ENCODE measurements at regions not wholly inside any gene's neighbourhood (a gene's known extent, or its start where the extent isn't known, plus 50 kb on each side); places are given as distances from the start of the nearest gene placed in this dataset.

DNA sequence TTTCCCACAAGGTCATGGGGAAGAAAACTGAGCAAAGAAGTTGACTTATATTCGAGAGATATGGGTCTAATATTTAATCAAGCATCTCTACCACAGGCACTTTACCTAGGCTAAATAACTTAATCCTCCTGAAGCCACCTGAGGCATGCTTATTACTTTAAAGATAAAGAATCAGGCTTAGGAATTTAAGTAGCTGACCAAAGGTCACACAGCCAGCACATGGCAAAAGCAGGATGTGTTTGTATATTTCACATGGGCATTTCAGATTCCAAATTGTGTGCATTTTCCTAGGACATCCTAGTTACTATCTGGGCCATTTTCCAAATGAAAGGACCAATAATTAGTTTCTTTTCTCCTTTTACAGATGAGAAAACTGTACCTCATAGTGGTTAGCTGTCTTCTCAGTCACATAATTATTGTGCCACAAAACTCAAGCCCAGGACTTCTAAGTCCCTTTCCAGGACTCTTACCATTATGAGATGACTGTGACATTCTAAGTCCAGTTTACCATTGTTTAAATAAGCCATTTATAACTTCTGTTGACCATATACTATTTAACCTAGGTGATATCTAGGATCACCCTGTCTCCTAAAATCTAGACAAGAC, 112.1 kb upstream of the ZC3H12C start:
- TF ChIP-seq EP300 (IDR thresholded peaks at IDR 0.05; ENCODE audit: borderline replicate concordance) (no peak), RAD21 (IDR thresholded peaks at IDR 0.05; ENCODE audit: low read depth) (no peak), NFIC (IDR thresholded peaks at IDR 0.05) (no peak), CREB1 (IDR thresholded peaks at IDR 0.05; ENCODE audit: low read depth) (no peak), TEAD4 (IDR thresholded peaks at IDR 0.05) (no peak), USF1 (IDR thresholded peaks at IDR 0.05) (no peak), MAX (IDR thresholded peaks at IDR 0.05) (no peak), CEBPB (IDR thresholded peaks at IDR 0.05) (no peak), YY1 (IDR thresholded peaks at IDR 0.05; ENCODE audit: low read depth) (no peak), FOXM1 (IDR thresholded peaks at IDR 0.05; ENCODE audit: borderline replicate concordance, low read depth) (no peak), REST (IDR thresholded peaks at IDR 0.05; ENCODE audit: low read depth) (no peak), TAF1 (IDR thresholded peaks at IDR 0.05; ENCODE audit: low read depth) (no peak), EGR1 (IDR thresholded peaks at IDR 0.05) (no peak), ZBTB7A (IDR thresholded peaks at IDR 0.05; ENCODE audit: low read depth) (no peak), TCF12 (IDR thresholded peaks at IDR 0.05; ENCODE audit: low read depth) (no peak)

DNA sequence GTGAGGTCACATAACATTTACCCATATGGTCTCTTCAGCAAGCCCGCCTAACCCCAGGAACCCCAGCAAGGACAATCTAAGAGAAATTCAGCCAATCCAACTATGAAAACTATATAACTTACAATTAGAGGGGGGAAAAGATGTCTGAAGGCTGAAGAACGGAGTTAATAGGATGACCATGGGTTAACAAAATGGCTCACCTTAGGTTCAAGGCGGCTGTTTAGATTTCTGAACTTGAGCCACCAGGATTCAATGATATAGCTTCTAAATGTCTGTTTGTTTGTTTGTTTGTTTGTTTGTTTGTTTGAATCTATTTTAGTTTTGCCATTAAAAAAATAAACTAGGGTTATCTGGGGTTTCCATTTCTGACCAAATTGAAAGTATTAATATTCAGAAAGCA, 109.8 kb upstream of the ZC3H12C start:
- TF ChIP-seq TCF12 (IDR thresholded peaks at IDR 0.05; ENCODE audit: low read depth) (no peak), RAD21 (IDR thresholded peaks at IDR 0.05; ENCODE audit: low read depth) (no peak), USF1 (IDR thresholded peaks at IDR 0.05) (no peak), NFIC (IDR thresholded peaks at IDR 0.05) (no peak), EP300 (IDR thresholded peaks at IDR 0.05; ENCODE audit: borderline replicate concordance) (no peak), EGR1 (IDR thresholded peaks at IDR 0.05) (no peak), TEAD4 (IDR thresholded peaks at IDR 0.05) (no peak), REST (IDR thresholded peaks at IDR 0.05; ENCODE audit: low read depth) (no peak), CEBPB (IDR thresholded peaks at IDR 0.05) (no peak), TAF1 (IDR thresholded peaks at IDR 0.05; ENCODE audit: low read depth) (no peak), YY1 (IDR thresholded peaks at IDR 0.05; ENCODE audit: low read depth) (no peak), CREB1 (IDR thresholded peaks at IDR 0.05; ENCODE audit: low read depth) (no peak), FOXM1 (IDR thresholded peaks at IDR 0.05; ENCODE audit: borderline replicate concordance, low read depth) (no peak), ZBTB7A (IDR thresholded peaks at IDR 0.05; ENCODE audit: low read depth) (no peak), MAX (IDR thresholded peaks at IDR 0.05) (no peak)

GRCh38 chr11:109984634-109985289, 108.4 kb upstream of the ZC3H12C start:
- TF ChIP-seq NFIC (IDR thresholded peaks at IDR 0.05) (no peak), RAD21 (IDR thresholded peaks at IDR 0.05; ENCODE audit: low read depth) (no peak), USF1 (IDR thresholded peaks at IDR 0.05) (no peak), CEBPB (IDR thresholded peaks at IDR 0.05) (no peak), TEAD4 (IDR thresholded peaks at IDR 0.05) (no peak), FOXM1 (IDR thresholded peaks at IDR 0.05; ENCODE audit: borderline replicate concordance, low read depth) (no peak), TAF1 (IDR thresholded peaks at IDR 0.05; ENCODE audit: low read depth) (no peak), CREB1 (IDR thresholded peaks at IDR 0.05; ENCODE audit: low read depth) (no peak)

GRCh38 chr11:109986488-109986887, 106.7 kb upstream of the ZC3H12C start:
- no peak for TF ChIP-seq MAX (IDR thresholded peaks at IDR 0.05)
- TF ChIP-seq FOXM1 (IDR thresholded peaks at IDR 0.05; ENCODE audit: borderline replicate concordance, low read depth): no peak

DNA sequence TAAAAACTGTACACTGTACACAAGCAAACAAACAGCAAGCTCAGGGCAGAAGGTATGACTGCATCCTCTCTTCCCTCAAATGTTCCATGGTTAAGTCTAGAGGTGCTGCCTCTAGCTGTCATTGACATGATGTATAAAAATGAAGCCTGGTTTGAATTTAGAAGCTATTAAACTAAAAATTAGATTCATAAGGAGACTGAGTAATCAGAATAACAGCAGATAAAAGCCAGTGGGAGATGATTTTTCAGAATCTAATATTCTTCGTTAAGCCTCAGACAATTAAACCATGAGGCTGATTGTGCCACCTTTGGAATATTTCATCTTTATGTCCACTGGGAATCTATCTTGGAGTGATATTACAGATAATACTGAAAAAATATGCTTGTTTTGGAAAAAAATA, 101.4 kb upstream of the ZC3H12C start:
- TF ChIP-seq USF1 (IDR thresholded peaks at IDR 0.05) (no peak), FOXM1 (IDR thresholded peaks at IDR 0.05; ENCODE audit: borderline replicate concordance, low read depth) (no peak), YY1 (IDR thresholded peaks at IDR 0.05; ENCODE audit: low read depth) (no peak), MAX (IDR thresholded peaks at IDR 0.05) (no peak), CEBPB (IDR thresholded peaks at IDR 0.05) (no peak), EP300 (IDR thresholded peaks at IDR 0.05; ENCODE audit: borderline replicate concordance) (no peak), TEAD4 (IDR thresholded peaks at IDR 0.05) (no peak), RAD21 (IDR thresholded peaks at IDR 0.05; ENCODE audit: low read depth) (no peak), EGR1 (IDR thresholded peaks at IDR 0.05) (no peak), TCF12 (IDR thresholded peaks at IDR 0.05; ENCODE audit: low read depth) (no peak), ZBTB7A (IDR thresholded peaks at IDR 0.05; ENCODE audit: low read depth) (no peak), NFIC (IDR thresholded peaks at IDR 0.05) (no peak), TAF1 (IDR thresholded peaks at IDR 0.05; ENCODE audit: low read depth) (no peak), REST (IDR thresholded peaks at IDR 0.05; ENCODE audit: low read depth) (no peak), CREB1 (IDR thresholded peaks at IDR 0.05; ENCODE audit: low read depth) (no peak)

Data from Ishikawa (cell line).